Mesenchymal stem cell (in vitro differentiated cells and primary cell): ENCODE measurements at regions not wholly inside any gene's neighbourhood (a gene's known extent, or its start where the extent isn't known, plus 50 kb on each side); places are given as distances from the start of the nearest gene placed in this dataset.

Experiments
- DNase-seq: peaks from one replicate; pipeline ENCODE4 v3.0.0-alpha.2; 2013
- H2AFZ ChIP-seq: one replicate; pipeline ENCODE4 v1.6.1; 2013; ENCODE audit warnings: low read depth, mild to moderate bottlenecking, control low read depth, inconsistent platforms, low read length, moderate library complexity
- H2AK5ac ChIP-seq: 2 replicates; pipeline ENCODE4 v1.6.1; 2013; ENCODE audit warnings: low read length, moderate library complexity, mild to moderate bottlenecking, inconsistent platforms; ENCODE audit not compliant: severe bottlenecking
- H2BK120ac ChIP-seq: one replicate; pipeline ENCODE4 v1.6.1; 2013; ENCODE audit warnings: low read depth, mild to moderate bottlenecking, inconsistent platforms, low read length, moderate library complexity
- H2BK12ac ChIP-seq, 2 experiments: one replicate each; pipeline ENCODE4 v1.6.1; 2013; ENCODE audit warnings: inconsistent platforms in 2 of 2, low read length in 2 of 2, mild to moderate bottlenecking in 2 of 2, moderate library complexity in 2 of 2, control low read depth in 1 of 2
- H2BK15ac ChIP-seq: one replicate; pipeline ENCODE4 v1.6.1; 2013; ENCODE audit warnings: mild to moderate bottlenecking, low read depth, inconsistent platforms; ENCODE audit not compliant: poor library complexity, severe bottlenecking
- H2BK5ac ChIP-seq: 2 replicates; pipeline ENCODE4 v1.6.1; 2013; ENCODE audit warnings: low read depth, mild to moderate bottlenecking, low read length, control low read depth, inconsistent platforms; ENCODE audit not compliant: poor library complexity, severe bottlenecking
- H3K14ac ChIP-seq, 2 experiments: one replicate each; pipeline ENCODE4 v1.6.1; 2013; ENCODE audit warnings: inconsistent platforms in 2 of 2, low read length in 2 of 2, control low read depth in 1 of 2, mild to moderate bottlenecking in 1 of 2, moderate library complexity in 1 of 2
- H3K18ac ChIP-seq, 2 experiments: one replicate each; pipeline ENCODE4 v1.6.1; 2013; ENCODE audit warnings: inconsistent platforms in 2 of 2, low read length in 2 of 2, control low read depth in 1 of 2, low read depth in 1 of 2, mild to moderate bottlenecking in 1 of 2
- H3K23ac ChIP-seq, 2 experiments: one replicate each; pipeline ENCODE4 v1.6.1; 2013; ENCODE audit warnings: inconsistent platforms in 2 of 2, low read length in 2 of 2, mild to moderate bottlenecking in 2 of 2, moderate library complexity in 2 of 2, control low read depth in 1 of 2
- H3K27ac ChIP-seq: 2 replicates; pipeline ENCODE4 v1.5.1; 2013; ENCODE audit warnings: mild to moderate bottlenecking, moderate library complexity, low read length, control low read depth, inconsistent platforms; ENCODE audit not compliant: poor library complexity, severe bottlenecking
- H3K27me3 ChIP-seq, 2 experiments: 2 replicates each; pipeline versions ENCODE4 v1.6.1 to v1.7.0; 2013; ENCODE audit warnings: low read length in 2 of 2, mild to moderate bottlenecking in 2 of 2, moderate library complexity in 2 of 2, control low read depth in 1 of 2, inconsistent platforms in 1 of 2; ENCODE audit not compliant: control insufficient read depth in 1 of 2, insufficient read depth in 1 of 2
- H3K36me3 ChIP-seq, 2 experiments: 2 replicates each; pipeline versions ENCODE4 v1.6.1 to v1.7.0; 2013; ENCODE audit warnings: low read length in 2 of 2, control low read depth in 1 of 2, inconsistent platforms in 1 of 2, low read depth in 1 of 2, mild to moderate bottlenecking in 1 of 2; ENCODE audit not compliant: insufficient read depth in 2 of 2, control insufficient read depth in 1 of 2
- H3K4ac ChIP-seq, 2 experiments: one replicate each; pipeline ENCODE4 v1.6.1; 2013; ENCODE audit warnings: inconsistent platforms in 2 of 2, low read length in 2 of 2, mild to moderate bottlenecking in 2 of 2, moderate library complexity in 2 of 2, control low read depth in 1 of 2, low read depth in 1 of 2
- H3K4me1 ChIP-seq: 2 replicates; pipeline ENCODE4 v1.6.1; 2013; ENCODE audit warnings: low read depth, low read length, control low read depth; ENCODE audit not compliant: control insufficient read depth, insufficient read depth
- H3K4me2 ChIP-seq: 2 replicates; pipeline ENCODE4 v1.6.1; 2013; ENCODE audit warnings: low read length, mild to moderate bottlenecking, inconsistent platforms; ENCODE audit not compliant: poor library complexity, severe bottlenecking
- H3K4me3 ChIP-seq, 2 experiments: 2 replicates each; pipeline versions ENCODE4 v1.5.1 to v1.7.0; 2013; ENCODE audit warnings: low read length in 2 of 2, mild to moderate bottlenecking in 2 of 2, control low read depth in 1 of 2, low read depth in 1 of 2; ENCODE audit not compliant: insufficient read depth in 1 of 2
- H3K79me1 ChIP-seq: replicated peaks from 2 replicates; pipeline ENCODE4 v1.6.1; 2013; ENCODE audit warnings: mild to moderate bottlenecking, control low read depth, low read length, inconsistent platforms; ENCODE audit not compliant: poor library complexity, severe bottlenecking
- H3K9ac ChIP-seq: 2 replicates; pipeline ENCODE4 v1.7.0; 2013; ENCODE audit warnings: mild to moderate bottlenecking, low read length, moderate library complexity
- H3K9me3 ChIP-seq: 2 replicates; pipeline ENCODE4 v1.7.0; 2013; ENCODE audit warnings: mild to moderate bottlenecking, low read length; ENCODE audit not compliant: control insufficient read depth
- H4K8ac ChIP-seq: one replicate; pipeline ENCODE4 v1.6.1; 2013; ENCODE audit warnings: inconsistent platforms, mild to moderate bottlenecking, low read length, moderate library complexity
- H4K91ac ChIP-seq: one replicate; pipeline ENCODE4 v1.6.1; 2013; ENCODE audit warnings: mild to moderate bottlenecking, low read length, inconsistent platforms
- WGBS: methylation state at CpG from one replicate; pipeline ENCODE4 v1.1.7; 2013; ENCODE audit warnings: mixed read lengths; 5-methylcytosine and 5-hydroxymethylcytosine counted together

DNA sequence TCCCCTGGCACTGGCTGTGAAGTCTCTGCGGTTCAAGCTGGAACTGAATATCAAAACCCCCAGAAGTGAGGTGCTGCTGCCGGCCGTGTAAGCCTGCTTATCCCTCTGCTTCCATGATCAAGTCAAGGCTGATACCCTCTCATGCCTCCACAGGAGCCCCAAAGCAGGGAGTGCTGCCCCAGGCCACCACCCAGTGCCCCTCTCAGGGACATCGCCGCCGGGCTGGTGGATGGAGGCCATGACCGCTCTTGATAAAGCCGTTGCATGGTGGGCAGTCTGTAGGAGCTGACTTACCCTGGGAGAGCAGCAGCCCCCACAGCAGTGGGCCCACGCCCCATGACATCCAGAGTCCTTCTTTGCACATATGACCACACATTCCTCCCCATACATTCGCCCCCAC, 162.0 kb upstream of the CST7 start:
- H3K18ac ChIP-seq, result no peak overlapping the region
- H3K4me3 ChIP-seq, result no peak overlapping the region
- no peak overlapping the region for H2BK5ac ChIP-seq
- no peak overlapping the region for H3K27ac ChIP-seq
- H2AFZ ChIP-seq, result no peak overlapping the region
- no peak overlapping the region for H2BK15ac ChIP-seq
- H3K23ac ChIP-seq, result no peak overlapping the region
- no peaks in the 10 kb centered on the region for H3K36me3 ChIP-seq
- H2BK120ac ChIP-seq, result no peak overlapping the region
- H3K27me3 ChIP-seq, result peaks cover 0 to 63% of the 10 kb centered on the region in 2 experiments
- H3K9me3 ChIP-seq, result no peaks in the 10 kb centered on the region
- H2AK5ac ChIP-seq, result no peak overlapping the region
- no peak for DNase-seq
- H4K91ac ChIP-seq, result no peak overlapping the region
- no peak overlapping the region for H4K8ac ChIP-seq
- no peaks in the 10 kb centered on the region for H3K79me1 ChIP-seq
- H2BK12ac ChIP-seq, result no peak overlapping the region
- H3K14ac ChIP-seq, result no peak overlapping the region
- no peak overlapping the region for H3K4ac ChIP-seq
- 89% methylated on average over 10 of the region's 10 CpGs for WGBS
- peaks cover 19% of the 10 kb centered on the region for H3K4me1 ChIP-seq
- H3K4me2 ChIP-seq, result no peak overlapping the region
- H3K9ac ChIP-seq, result no peak overlapping the region

DNA sequence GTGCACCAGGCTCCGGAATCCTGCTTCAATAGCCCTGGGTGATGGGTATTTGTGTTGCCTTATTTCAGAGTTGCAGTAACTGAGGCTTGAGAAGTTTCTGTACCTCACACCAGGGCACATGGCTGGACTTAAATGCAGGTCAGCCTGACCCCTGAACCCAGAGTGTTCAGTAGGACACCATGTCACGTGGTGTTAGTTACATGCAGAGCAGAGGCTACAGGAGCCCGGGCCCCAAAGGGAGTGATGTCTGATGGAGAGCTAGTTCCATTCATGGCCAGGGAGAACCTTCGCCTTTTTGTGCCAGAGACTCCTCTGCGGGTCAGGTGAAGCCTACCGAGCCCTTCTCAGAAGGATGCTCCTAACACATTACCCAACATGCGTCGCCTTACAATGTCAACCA, 161.4 kb upstream of the CST7 start:
- H3K23ac ChIP-seq, result no peak overlapping the region
- H2BK120ac ChIP-seq, result no peak overlapping the region
- H3K79me1 ChIP-seq, result no peaks in the 10 kb centered on the region
- H3K9ac ChIP-seq, result no peak overlapping the region
- H2AFZ ChIP-seq, result no peak overlapping the region
- no peak overlapping the region for H3K4me3 ChIP-seq
- H3K9me3 ChIP-seq, result no peaks in the 10 kb centered on the region
- H2BK15ac ChIP-seq, result no peak overlapping the region
- no peak overlapping the region for H3K27ac ChIP-seq
- H4K8ac ChIP-seq, result no peak overlapping the region
- no peak overlapping the region for H2BK12ac ChIP-seq
- DNase-seq, result no peak
- no peak overlapping the region for H3K4me2 ChIP-seq
- H3K36me3 ChIP-seq, result no peaks in the 10 kb centered on the region
- H2AK5ac ChIP-seq, result no peak overlapping the region
- H3K18ac ChIP-seq, result no peak overlapping the region
- peaks cover 0 to 63% of the 10 kb centered on the region in 2 experiments for H3K27me3 ChIP-seq
- H3K4me1 ChIP-seq, result peaks cover 18% of the 10 kb centered on the region
- H2BK5ac ChIP-seq, result no peak overlapping the region
- no peak overlapping the region for H3K14ac ChIP-seq
- H4K91ac ChIP-seq, result no peak overlapping the region
- H3K4ac ChIP-seq, result no peak overlapping the region
- 91% methylated on average over 6 of the region's 8 CpGs for WGBS

DNA sequence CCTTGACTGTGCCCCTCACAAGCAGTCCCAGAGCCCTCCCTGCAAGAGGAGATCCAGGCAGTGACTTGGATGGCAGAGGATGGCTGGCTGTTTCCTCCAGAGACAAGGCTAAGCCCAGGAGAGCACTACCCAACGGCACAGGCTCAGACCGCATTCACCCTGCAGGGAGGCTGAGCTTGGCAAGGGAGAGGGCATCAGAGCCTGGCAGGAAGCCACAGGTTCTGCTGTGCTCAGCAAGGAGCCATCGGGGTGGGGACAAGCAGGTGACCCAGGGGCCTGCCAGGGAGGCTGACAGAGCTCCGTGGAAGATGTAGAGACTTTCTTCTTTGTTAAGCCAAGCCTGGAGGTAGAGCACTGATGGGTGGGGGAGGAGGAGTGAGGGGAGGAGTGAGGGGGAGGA, 159.2 kb upstream of the CST7 start:
- Histone ChIP-seq H2BK5ac (no peak overlapping the region), H3K23ac (no peak overlapping the region), H3K9ac (no peak overlapping the region), H3K18ac (no peak overlapping the region), H3K4me1 (peaks cover 13% of the 10 kb centered on the region), H2AFZ (no peak overlapping the region), H3K79me1 (no peaks in the 10 kb centered on the region), H4K91ac (no peak overlapping the region), H3K4ac (no peak overlapping the region), H3K4me3 (peak overlapping the region in 1 of 2 experiments; percentile 28), H2BK12ac (no peak overlapping the region), H3K14ac (no peak overlapping the region), H2AK5ac (no peak overlapping the region), H3K36me3 (no peaks in the 10 kb centered on the region), H2BK15ac (no peak overlapping the region), H3K27ac (no peak overlapping the region), H3K9me3 (no peaks in the 10 kb centered on the region), H3K4me2 (no peak overlapping the region), H2BK120ac (no peak overlapping the region), H4K8ac (no peak overlapping the region), H3K27me3 (peaks cover 0 to 69% of the 10 kb centered on the region in 2 experiments)
- DNase-seq, result no peak
- WGBS, result 82% methylated on average over 4 of the region's 4 CpGs

GRCh38 chr20:24790746-24791283, 158.3 kb upstream of the CST7 start:
- Histone ChIP-seq H3K14ac (no peak overlapping the region), H2BK120ac (no peak overlapping the region), H4K8ac (no peak overlapping the region), H3K27me3 (peaks cover 0 to 67% of the 10 kb centered on the region in 2 experiments), H2BK15ac (no peak overlapping the region), H4K91ac (no peak overlapping the region), H3K18ac (no peak overlapping the region), H2AK5ac (no peak overlapping the region), H3K4me2 (no peak overlapping the region), H3K23ac (no peak overlapping the region), H3K4me3 (no peak overlapping the region), H3K4me1 (peaks cover 8% of the 10 kb centered on the region), H3K9me3 (no peaks in the 10 kb centered on the region), H2AFZ (no peak overlapping the region), H3K36me3 (no peaks in the 10 kb centered on the region), H3K79me1 (no peaks in the 10 kb centered on the region), H2BK5ac (no peak overlapping the region), H3K4ac (no peak overlapping the region), H3K27ac (no peak overlapping the region), H3K9ac (no peak overlapping the region), H2BK12ac (no peak overlapping the region)
- no peak for DNase-seq
- WGBS, result 78% methylated on average over 10 of the region's 13 CpGs
